ENCODE measurements at regions not wholly inside any gene's neighbourhood (a gene's known extent, or its start where the extent isn't known, plus 50 kb on each side); places are given as distances from the start of the nearest gene placed in this dataset.

DNA sequence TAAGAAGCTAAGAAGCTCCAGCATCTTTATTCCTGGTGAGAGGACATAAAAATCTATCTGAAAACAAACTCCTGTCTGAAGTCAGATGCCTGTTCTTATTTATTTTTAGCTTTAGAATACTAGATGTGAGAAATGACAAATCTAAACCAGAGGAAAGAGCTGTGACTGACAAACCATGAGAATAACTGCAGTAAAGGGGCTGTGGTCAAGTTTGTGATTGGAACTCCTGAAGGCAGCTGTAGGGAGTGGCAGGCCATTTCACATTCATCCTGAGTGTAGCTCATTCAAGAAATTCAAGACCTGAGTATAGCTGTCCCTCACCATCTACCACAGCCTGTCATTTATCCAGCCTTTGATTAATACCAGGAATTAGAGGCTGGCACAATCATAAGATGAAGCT lies 718.8 kb downstream of the BRINP1 start:
- Mint-ChIP-seq H3K4me1 (no peaks in the 10 kb centered on the region), H3K9me3 (peaks cover 0 to 16% (median 7%) of the 10 kb centered on the region in 11 donors), H3K27me3 (no peaks in the 10 kb centered on the region), H3K27ac (no peak overlapping the region), H3K4me3 (no peak overlapping the region), H3K36me3 (no peaks in the 10 kb centered on the region)
- H3K4me3 ChIP-seq (ENCODE audit: low read length): no peak overlapping the region
- POLR2A ChIA-PET: no interaction called here
- DNase-seq (no peak), ATAC-seq (no peak)
- intact Hi-C loops (cut with micrococcal nuclease): no loop called here
- H3K27ac ChIP-seq (ENCODE audit: low read depth, low read length): no peak overlapping the region
- H3K4me1 ChIP-seq (ENCODE audit: control insufficient read depth in 2 of 2, insufficient read depth in 2 of 2, low read length in 2 of 2): no peaks in the 10 kb centered on the region
- CTCF ChIA-PET: no interaction called here
- H3K27me3 ChIP-seq (ENCODE audit: control insufficient read depth in 2 of 2, insufficient read depth in 2 of 2, low read length in 2 of 2): no peaks in the 10 kb centered on the region
- H3K36me3 ChIP-seq (ENCODE audit: control insufficient read depth in 2 of 3, insufficient read depth in 3 of 3, low read length in 3 of 3): no peaks in the 10 kb centered on the region
- peaks cover 0 to 5% (median 0%) of the 10 kb centered on the region in 3 experiments for H3K9me3 ChIP-seq (ENCODE audit: control insufficient read depth in 2 of 3, low read length in 3 of 3)

DNA sequence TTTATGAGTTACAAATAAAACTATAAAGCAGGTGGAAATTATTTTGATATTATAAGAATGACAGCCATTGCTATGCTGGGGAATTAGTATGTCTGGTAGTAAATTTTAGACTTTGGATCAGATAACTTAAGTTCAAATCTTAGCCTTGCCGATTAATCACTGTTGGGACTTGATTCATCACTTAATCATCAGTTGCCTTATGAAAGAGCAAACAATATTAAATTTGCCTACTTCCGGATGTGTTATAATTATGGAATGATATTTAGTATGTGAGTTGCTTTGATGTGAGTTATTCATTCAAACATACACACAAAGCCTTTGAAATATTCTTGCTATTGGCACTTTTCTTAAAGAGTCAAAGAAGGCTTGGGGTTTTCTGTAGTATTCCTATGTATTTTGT lies 717.7 kb downstream of the BRINP1 start:
- ChIA-PET POLR2A (no interaction called here), CTCF (no interaction called here)

DNA sequence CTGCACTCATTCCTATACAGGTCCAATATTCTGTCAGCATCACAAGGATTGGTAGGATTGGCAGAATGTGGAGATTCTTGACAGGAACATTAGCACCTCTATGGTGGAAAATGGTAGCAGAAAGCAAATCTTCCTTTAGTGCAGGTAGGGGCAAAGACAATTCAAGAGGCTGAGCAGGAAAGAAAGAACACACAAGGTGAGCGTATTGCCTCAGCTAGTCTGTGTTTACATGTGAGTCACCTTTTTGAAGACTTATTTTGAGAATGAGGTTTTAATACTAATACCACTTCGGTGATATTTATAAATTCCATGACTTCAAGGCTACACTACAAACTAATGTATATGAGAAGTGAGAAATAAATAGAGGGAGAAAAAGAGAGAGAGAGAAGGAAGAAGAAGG lies 717.0 kb downstream of the BRINP1 start:
- no peaks in the 10 kb centered on the region for H3K27me3 Mint-ChIP-seq
- intact Hi-C loops (cut with micrococcal nuclease): no loop called here
- no peaks in the 10 kb centered on the region for H3K27me3 ChIP-seq (ENCODE audit: control insufficient read depth in 2 of 2, insufficient read depth in 2 of 2, low read length in 2 of 2)
- DNase-seq: no peak
- H3K27ac ChIP-seq (ENCODE audit: low read depth, low read length): no peak overlapping the region
- no peak overlapping the region for H3K4me3 Mint-ChIP-seq
- H3K4me1 ChIP-seq (ENCODE audit: control insufficient read depth in 2 of 2, insufficient read depth in 2 of 2, low read length in 2 of 2): no peaks in the 10 kb centered on the region
- no peaks in the 10 kb centered on the region for H3K36me3 Mint-ChIP-seq
- CTCF ChIA-PET: no interaction called here
- no peak for ATAC-seq
- H3K9me3 ChIP-seq (ENCODE audit: control insufficient read depth in 2 of 3, low read length in 3 of 3): no peaks in the 10 kb centered on the region
- no peaks in the 10 kb centered on the region for H3K36me3 ChIP-seq (ENCODE audit: control insufficient read depth in 2 of 3, insufficient read depth in 3 of 3, low read length in 3 of 3)
- POLR2A ChIA-PET: no interaction called here
- H3K9me3 Mint-ChIP-seq: peaks cover 0 to 5% (median 3%) of the 10 kb centered on the region in 11 donors
- H3K4me1 Mint-ChIP-seq: no peaks in the 10 kb centered on the region
- no peak overlapping the region for H3K4me3 ChIP-seq (ENCODE audit: low read length)
- no peak overlapping the region for H3K27ac Mint-ChIP-seq

More for the DNA sequence above, 717.7 kb downstream of the BRINP1 start:
- H3K4me1 ChIP-seq (ENCODE audit: control insufficient read depth in 2 of 2, insufficient read depth in 2 of 2, low read length in 2 of 2): no peaks in the 10 kb centered on the region
- DNase-seq (no peak), ATAC-seq (no peak)
- H3K4me1 Mint-ChIP-seq: no peaks in the 10 kb centered on the region
- no peaks in the 10 kb centered on the region for H3K9me3 ChIP-seq (ENCODE audit: control insufficient read depth in 2 of 3, low read length in 3 of 3)
- no peaks in the 10 kb centered on the region for H3K27me3 ChIP-seq (ENCODE audit: control insufficient read depth in 2 of 2, insufficient read depth in 2 of 2, low read length in 2 of 2)
- H3K4me3 Mint-ChIP-seq: no peak overlapping the region
- no peaks in the 10 kb centered on the region for H3K36me3 Mint-ChIP-seq
- H3K9me3 Mint-ChIP-seq: peaks cover 0 to 5% (median 3%) of the 10 kb centered on the region in 11 donors
- no peak overlapping the region for H3K4me3 ChIP-seq (ENCODE audit: low read length)
- H3K27ac Mint-ChIP-seq: no peak overlapping the region
- no peaks in the 10 kb centered on the region for H3K27me3 Mint-ChIP-seq
- no peaks in the 10 kb centered on the region for H3K36me3 ChIP-seq (ENCODE audit: control insufficient read depth in 2 of 3, insufficient read depth in 3 of 3, low read length in 3 of 3)
- intact Hi-C loops (cut with micrococcal nuclease): no loop called here
- no peak overlapping the region for H3K27ac ChIP-seq (ENCODE audit: low read depth, low read length)

DNA sequence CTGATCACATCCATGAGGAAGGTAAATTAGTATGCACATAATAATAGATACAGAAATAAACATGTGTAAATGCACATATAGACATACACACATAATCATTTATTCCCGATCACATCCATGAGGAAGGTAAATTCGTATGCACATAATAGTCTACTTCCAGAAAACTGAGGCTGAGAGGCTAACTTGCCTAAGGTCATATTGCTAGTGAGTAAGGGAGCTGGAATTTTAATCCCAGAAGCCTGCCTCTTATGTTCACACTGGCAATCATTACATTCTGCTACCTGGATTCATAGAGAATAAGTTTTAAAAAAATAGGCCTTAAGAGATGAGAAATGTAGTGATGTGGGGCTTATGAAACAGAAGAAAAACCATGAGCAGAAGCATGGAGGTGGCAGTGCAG lies 716.3 kb downstream of the BRINP1 start:
- ATAC-seq: no peak

DNA sequence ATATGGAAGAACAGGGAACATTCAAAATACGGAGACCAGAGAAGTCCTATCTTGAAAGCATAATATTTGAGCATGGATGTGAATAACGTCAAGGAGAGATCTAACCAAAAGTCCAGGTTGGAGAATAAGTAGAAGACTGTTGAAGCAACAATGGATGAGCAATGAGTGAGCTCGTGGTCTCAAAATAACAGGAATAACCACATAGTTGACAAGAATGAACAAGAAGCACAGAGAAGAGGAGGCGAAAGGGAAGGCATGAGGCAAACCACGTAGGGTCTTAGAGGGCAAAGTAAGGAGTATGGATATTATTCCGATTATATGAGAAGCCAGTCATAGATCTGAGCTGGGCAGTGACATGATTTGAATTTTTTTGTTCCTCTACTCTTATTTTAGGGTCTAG lies 710.2 kb downstream of the BRINP1 start:
- intact Hi-C loops (cut with micrococcal nuclease): no loop called here
- Mint-ChIP-seq H3K27ac (no peak overlapping the region), H3K36me3 (no peaks in the 10 kb centered on the region), H3K4me1 (no peaks in the 10 kb centered on the region), H3K4me3 (no peak overlapping the region), H3K27me3 (no peaks in the 10 kb centered on the region), H3K9me3 (peaks cover 0 to 14% (median 5%) of the 10 kb centered on the region in 11 donors)
- H3K27ac ChIP-seq (ENCODE audit: low read depth, low read length): no peak overlapping the region
- CTCF ChIA-PET: no interaction called here
- no peaks in the 10 kb centered on the region for H3K27me3 ChIP-seq (ENCODE audit: control insufficient read depth in 2 of 2, insufficient read depth in 2 of 2, low read length in 2 of 2)
- ATAC-seq (no peak), DNase-seq (no peak)
- POLR2A ChIA-PET: no interaction called here
- no peaks in the 10 kb centered on the region for H3K36me3 ChIP-seq (ENCODE audit: control insufficient read depth in 2 of 3, insufficient read depth in 3 of 3, low read length in 3 of 3)
- H3K9me3 ChIP-seq (ENCODE audit: control insufficient read depth in 2 of 3, low read length in 3 of 3): no peaks in the 10 kb centered on the region
- no peaks in the 10 kb centered on the region for H3K4me1 ChIP-seq (ENCODE audit: control insufficient read depth in 2 of 2, insufficient read depth in 2 of 2, low read length in 2 of 2)
- no peak overlapping the region for H3K4me3 ChIP-seq (ENCODE audit: low read length)

More for the DNA sequence above, 716.3 kb downstream of the BRINP1 start:
- POLR2A ChIA-PET: no interaction called here
- Histone ChIP-seq H3K4me1 (ENCODE audit: control insufficient read depth in 2 of 2, insufficient read depth in 2 of 2, low read length in 2 of 2) (no peaks in the 10 kb centered on the region), H3K9me3 (ENCODE audit: control insufficient read depth in 2 of 3, low read length in 3 of 3) (no peaks in the 10 kb centered on the region), H3K27me3 (ENCODE audit: control insufficient read depth in 2 of 2, insufficient read depth in 2 of 2, low read length in 2 of 2) (no peaks in the 10 kb centered on the region), H3K36me3 (ENCODE audit: control insufficient read depth in 2 of 3, insufficient read depth in 3 of 3, low read length in 3 of 3) (no peaks in the 10 kb centered on the region), H3K4me3 (ENCODE audit: low read length) (no peak overlapping the region), H3K27ac (ENCODE audit: low read depth, low read length) (no peak overlapping the region)
- DNase-seq: no peak
- Mint-ChIP-seq H3K4me3 (no peak overlapping the region), H3K9me3 (peaks cover 0 to 5% (median 3%) of the 10 kb centered on the region in 11 donors), H3K27me3 (no peaks in the 10 kb centered on the region), H3K36me3 (no peaks in the 10 kb centered on the region), H3K4me1 (no peaks in the 10 kb centered on the region), H3K27ac (no peak overlapping the region)
- CTCF ChIA-PET: no interaction called here
- intact Hi-C loops (cut with micrococcal nuclease): no loop called here

DNA sequence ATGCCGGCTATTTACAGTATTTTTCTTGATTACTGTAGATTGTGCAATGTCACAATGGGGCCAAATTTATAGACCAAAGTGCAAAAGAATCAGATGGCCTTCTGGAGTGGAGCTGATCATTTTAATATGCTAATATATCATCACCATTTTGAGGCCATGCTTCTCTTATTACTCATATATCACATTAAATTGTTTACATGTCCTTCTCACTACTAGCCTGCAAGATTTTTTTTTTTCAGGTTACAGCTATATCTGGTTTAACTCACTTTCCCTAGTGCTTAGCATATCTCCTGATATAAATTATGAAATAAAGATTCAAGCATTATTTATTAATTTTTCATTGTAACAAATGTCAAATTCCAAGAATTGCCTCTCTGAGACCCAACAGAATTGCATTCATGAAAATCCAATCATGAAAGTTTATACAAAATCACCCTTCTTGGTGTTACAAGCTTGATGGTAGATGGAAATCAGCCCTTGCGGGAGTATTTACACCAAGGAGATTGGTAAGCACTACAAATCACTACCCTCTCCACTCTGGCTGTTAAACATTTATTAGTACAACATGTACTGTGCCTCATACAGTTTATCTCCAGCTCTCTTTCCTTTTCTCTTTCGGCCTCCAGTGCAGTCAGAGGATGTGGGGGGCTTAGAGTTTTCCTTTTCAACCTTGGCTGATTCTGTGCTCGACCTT lies 703.9 kb downstream of the BRINP1 start:
- Mint-ChIP-seq H3K36me3 (no peaks in the 10 kb centered on the region), H3K27me3 (no peaks in the 10 kb centered on the region), H3K27ac (no peak overlapping the region), H3K9me3 (peaks cover 0 to 8% (median 2%) of the 10 kb centered on the region in 11 donors), H3K4me3 (no peak overlapping the region), H3K4me1 (peaks cover 0 to 1% (median 0%) of the 10 kb centered on the region in 7 donors)
- POLR2A ChIA-PET: no interaction called here
- intact Hi-C loops (cut with micrococcal nuclease): no loop called here
- Histone ChIP-seq H3K27ac (ENCODE audit: low read depth, low read length) (no peak overlapping the region), H3K36me3 (ENCODE audit: control insufficient read depth in 2 of 3, insufficient read depth in 3 of 3, low read length in 3 of 3) (no peaks in the 10 kb centered on the region), H3K27me3 (ENCODE audit: control insufficient read depth in 2 of 2, insufficient read depth in 2 of 2, low read length in 2 of 2) (no peaks in the 10 kb centered on the region), H3K9me3 (ENCODE audit: control insufficient read depth in 2 of 3, low read length in 3 of 3) (no peaks in the 10 kb centered on the region), H3K4me1 (ENCODE audit: control insufficient read depth in 2 of 2, insufficient read depth in 2 of 2, low read length in 2 of 2) (no peaks in the 10 kb centered on the region), H3K4me3 (ENCODE audit: low read length) (no peak overlapping the region)
- DNase-seq (no peak), ATAC-seq (no peak)
- CTCF ChIA-PET: no interaction called here

Measured in naive thymus-derived CD4-positive, alpha-beta T cell (primary cell).